Astrocyte (in vitro differentiated cells and primary cell): ENCODE measurements at regions not wholly inside any gene's neighbourhood (a gene's known extent, or its start where the extent isn't known, plus 50 kb on each side); places are given as distances from the start of the nearest gene placed in this dataset.

Source experiments
- DNase-seq: peaks from one replicate; pipeline ENCODE4 v3.0.0-alpha.2; 2010; ENCODE audit warnings: low read depth
- FAIRE-seq: peaks from 2 replicates; lab custom pipeline; 2011; peaks lifted over from hg19 to GRCh38; lab: Jason Lieb, UNC
- H2AFZ ChIP-seq: 2 replicates; pipeline ENCODE4 v1.6.0; 2012; ENCODE audit warnings: low read depth, low read length, inconsistent platforms
- H3K27ac ChIP-seq: 2 replicates; pipeline ENCODE4 v1.5.1; 2011; ENCODE audit warnings: low read depth, low read length, inconsistent platforms
- H3K27me3 ChIP-seq: 2 replicates; pipeline ENCODE4 v1.6.0; 2011; ENCODE audit warnings: low read length, inconsistent platforms; ENCODE audit not compliant: insufficient read depth
- H3K36me3 ChIP-seq: 2 replicates; pipeline ENCODE4 v1.5.1; 2011; ENCODE audit warnings: low read length, inconsistent platforms; ENCODE audit not compliant: insufficient read depth
- H3K4me1 ChIP-seq: 2 replicates; pipeline ENCODE4 v1.5.1; 2011; ENCODE audit warnings: low read length, inconsistent platforms; ENCODE audit not compliant: insufficient read depth
- H3K4me2 ChIP-seq: 2 replicates; pipeline ENCODE4 v1.6.0; 2012; ENCODE audit warnings: low read length, inconsistent platforms
- H3K4me3 ChIP-seq: 2 replicates; pipeline ENCODE4 v1.5.1; 2011; ENCODE audit warnings: low read depth, mild to moderate bottlenecking, low read length, inconsistent platforms; ENCODE audit not compliant: insufficient read depth
- H3K79me2 ChIP-seq: 2 replicates; pipeline ENCODE4 v1.6.0; 2012; ENCODE audit warnings: mild to moderate bottlenecking, low read length, inconsistent platforms; ENCODE audit not compliant: insufficient read depth
- H3K9ac ChIP-seq: 2 replicates; pipeline ENCODE4 v1.6.0; 2012; ENCODE audit warnings: mild to moderate bottlenecking, low read length, inconsistent platforms
- H3K9me3 ChIP-seq: 2 replicates; pipeline ENCODE4 v1.5.1; 2012; ENCODE audit warnings: low read depth, mild to moderate bottlenecking, low read length, inconsistent platforms; ENCODE audit not compliant: insufficient read depth
- H4K20me1 ChIP-seq: 2 replicates; pipeline ENCODE4 v1.6.0; 2012; ENCODE audit warnings: low read length, inconsistent platforms; ENCODE audit not compliant: insufficient read depth
- H3K27ac Mint-ChIP-seq: one replicate; pipeline ENCODE4 v1.8.0; 2021; ENCODE audit warnings: mild to moderate bottlenecking, mixed read lengths; ENCODE audit not compliant: unreplicated experiment
- H3K27me3 Mint-ChIP-seq: one replicate; pipeline ENCODE4 v1.8.0; 2021; ENCODE audit warnings: low read depth, mixed read lengths; ENCODE audit not compliant: unreplicated experiment
- H3K36me3 Mint-ChIP-seq: one replicate; pipeline ENCODE4 v1.8.0; 2021; ENCODE audit warnings: low read depth, mixed read lengths; ENCODE audit not compliant: unreplicated experiment
- H3K4me1 Mint-ChIP-seq: one replicate; pipeline ENCODE4 v1.8.0; 2021; ENCODE audit warnings: low read depth, mixed read lengths; ENCODE audit not compliant: unreplicated experiment
- H3K4me3 Mint-ChIP-seq: one replicate; pipeline ENCODE4 v1.8.0; 2021; ENCODE audit warnings: mild to moderate bottlenecking, moderate library complexity, mixed read lengths; ENCODE audit not compliant: unreplicated experiment
- H3K9me3 Mint-ChIP-seq: one replicate; pipeline ENCODE4 v1.8.0; 2021; ENCODE audit warnings: mild to moderate bottlenecking, mixed read lengths; ENCODE audit not compliant: unreplicated experiment
- CTCF ChIP-seq: IDR thresholded peaks from 2 replicates; pipeline ENCODE4 v1.5.1; 2011; ENCODE audit warnings: low read depth, mild to moderate bottlenecking, inconsistent platforms, low read length, moderate library complexity; ENCODE audit not compliant: insufficient read depth
- EZH2 ChIP-seq: IDR thresholded peaks from 2 replicates; pipeline ENCODE4 v1.6.1; 2012; ENCODE audit warnings: mild to moderate bottlenecking, low read length, inconsistent platforms; ENCODE audit not compliant: insufficient read depth

- Mint-ChIP-seq H3K4me1 (no peaks in the 10 kb centered on the region), H3K27ac (no peak overlapping the region), H3K9me3 (no peaks in the 10 kb centered on the region), H3K4me3 (no peak overlapping the region), H3K36me3 (no peaks in the 10 kb centered on the region), H3K27me3 (no peaks in the 10 kb centered on the region)
- no peaks in the 10 kb centered on the region for H4K20me1 ChIP-seq
- H3K4me1 ChIP-seq = no peaks in the 10 kb centered on the region
- no peak overlapping the region for H3K27ac ChIP-seq
- no peaks in the 10 kb centered on the region for H3K79me2 ChIP-seq
- H3K4me2 ChIP-seq = no peak overlapping the region
- no peak for TF ChIP-seq CTCF
- no peak for TF ChIP-seq EZH2
- H3K4me3 ChIP-seq = no peak overlapping the region
- no peak for DNase-seq
- no peak overlapping the region for H3K9ac ChIP-seq
- no peak for FAIRE-seq
- H2AFZ ChIP-seq = no peak overlapping the region
- no peaks in the 10 kb centered on the region for H3K27me3 ChIP-seq
- H3K9me3 ChIP-seq = no peaks in the 10 kb centered on the region
- H3K36me3 ChIP-seq = no peaks in the 10 kb centered on the region
These were observed 210.6 kb upstream of the NBEA start for GRCh38 chr13:34731486-34731885.

DNA sequence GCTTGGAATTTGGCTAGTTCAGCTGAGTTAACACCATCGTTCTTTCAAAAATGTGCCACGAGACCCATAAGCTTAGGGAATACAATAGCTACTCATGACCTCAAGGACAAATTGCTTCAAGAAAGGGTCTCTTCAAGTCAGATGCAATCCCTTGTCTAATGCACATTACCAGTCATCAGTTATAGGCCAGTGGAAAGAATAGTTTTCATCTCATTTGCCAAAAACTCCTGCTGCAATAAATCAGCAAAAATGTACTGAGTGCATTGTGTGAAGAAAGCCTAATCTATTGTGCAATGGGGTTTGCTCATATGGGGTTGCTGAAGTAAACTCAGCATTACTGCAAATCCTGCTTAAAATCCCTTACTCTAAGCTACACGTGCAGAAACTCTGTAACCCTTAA is 208.3 kb upstream of the NBEA start:
- H3K4me2 ChIP-seq = no peak overlapping the region
- H3K27ac ChIP-seq = no peak overlapping the region
- Mint-ChIP-seq H3K27me3 (no peaks in the 10 kb centered on the region), H3K4me1 (no peaks in the 10 kb centered on the region), H3K36me3 (no peaks in the 10 kb centered on the region), H3K9me3 (no peaks in the 10 kb centered on the region), H3K4me3 (no peak overlapping the region), H3K27ac (no peak overlapping the region)
- no peak overlapping the region for H2AFZ ChIP-seq
- FAIRE-seq (no peak), DNase-seq (peak; percentile 38)
- no peaks in the 10 kb centered on the region for H3K9me3 ChIP-seq
- H3K4me1 ChIP-seq = no peaks in the 10 kb centered on the region
- no peaks in the 10 kb centered on the region for H3K27me3 ChIP-seq
- H4K20me1 ChIP-seq = no peaks in the 10 kb centered on the region
- H3K9ac ChIP-seq = no peak overlapping the region
- no peak overlapping the region for H3K4me3 ChIP-seq
- no peaks in the 10 kb centered on the region for H3K79me2 ChIP-seq
- no peaks in the 10 kb centered on the region for H3K36me3 ChIP-seq
- TF ChIP-seq CTCF (no peak), EZH2 (no peak)

- FAIRE-seq = no peak
- no peaks in the 10 kb centered on the region for H3K9me3 Mint-ChIP-seq
These were observed 207.1 kb upstream of the NBEA start for GRCh38 chr13:34734932-34735331.

More at GRCh38 chr13:34734932-34735331, 207.1 kb upstream of the NBEA start:
- Histone ChIP-seq H3K36me3 (no peaks in the 10 kb centered on the region), H3K4me3 (no peak overlapping the region), H3K27ac (no peak overlapping the region), H3K4me1 (no peaks in the 10 kb centered on the region), H3K27me3 (no peaks in the 10 kb centered on the region), H3K9me3 (no peaks in the 10 kb centered on the region), H3K4me2 (no peak overlapping the region), H3K9ac (no peak overlapping the region), H3K79me2 (no peaks in the 10 kb centered on the region), H4K20me1 (no peaks in the 10 kb centered on the region), H2AFZ (no peak overlapping the region)
- H3K4me3 Mint-ChIP-seq = no peak overlapping the region
- H3K36me3 Mint-ChIP-seq = no peaks in the 10 kb centered on the region
- no peak overlapping the region for H3K27ac Mint-ChIP-seq
- TF ChIP-seq EZH2 = no peak
- TF ChIP-seq CTCF = no peak
- no peaks in the 10 kb centered on the region for H3K4me1 Mint-ChIP-seq
- no peak for DNase-seq
- no peaks in the 10 kb centered on the region for H3K27me3 Mint-ChIP-seq
